NCI-H510A treated with DMSO at 0.1 percent for 48 hours (cell line): ENCODE measurements at regions not wholly inside any gene's neighbourhood (a gene's known extent, or its start where the extent isn't known, plus 50 kb on each side); places are given as distances from the start of the nearest gene placed in this dataset.

Source experiments
- DNase-seq: peaks from one replicate; lab custom pipeline; 2025; lab: John Stamatoyannopoulos, UW

DNA sequence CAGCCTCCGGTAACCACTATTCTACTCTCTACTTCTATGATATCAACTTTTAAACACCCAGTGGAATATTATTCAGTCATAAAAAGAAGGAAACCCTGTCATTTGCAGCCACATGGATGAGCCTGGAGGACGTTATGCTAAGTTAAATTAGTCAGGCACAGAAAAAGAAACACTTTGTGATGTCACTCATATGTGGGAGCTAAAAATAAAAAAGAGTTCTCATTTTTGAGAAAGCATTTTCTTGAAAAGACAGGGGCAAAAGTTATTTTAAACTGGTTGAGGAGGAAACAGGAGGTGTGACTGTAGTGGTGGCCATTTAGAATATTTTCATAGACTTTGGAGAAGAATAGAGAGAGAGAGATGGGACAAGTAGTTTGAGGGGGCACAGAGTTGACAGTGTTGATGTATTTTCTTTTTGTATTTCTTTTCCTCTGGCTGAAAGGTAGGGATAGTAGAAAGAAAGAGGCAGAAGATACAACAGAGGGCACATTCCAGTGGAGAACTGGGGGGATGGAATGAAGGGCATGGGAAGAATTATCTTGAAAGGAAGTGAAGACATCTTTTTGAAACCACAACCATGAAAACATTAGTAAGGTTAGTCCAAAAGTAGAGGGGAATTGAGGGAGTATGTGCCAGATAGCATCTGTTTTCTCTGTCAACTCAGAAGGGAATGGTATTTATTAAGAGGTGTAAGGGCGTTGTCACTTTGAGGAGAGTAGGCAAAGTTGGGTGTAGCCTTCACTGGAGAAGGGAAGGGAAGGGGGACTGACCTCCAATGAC, 181.3 kb upstream of the GMDS start:
- DNase-seq, result no peak

DNA sequence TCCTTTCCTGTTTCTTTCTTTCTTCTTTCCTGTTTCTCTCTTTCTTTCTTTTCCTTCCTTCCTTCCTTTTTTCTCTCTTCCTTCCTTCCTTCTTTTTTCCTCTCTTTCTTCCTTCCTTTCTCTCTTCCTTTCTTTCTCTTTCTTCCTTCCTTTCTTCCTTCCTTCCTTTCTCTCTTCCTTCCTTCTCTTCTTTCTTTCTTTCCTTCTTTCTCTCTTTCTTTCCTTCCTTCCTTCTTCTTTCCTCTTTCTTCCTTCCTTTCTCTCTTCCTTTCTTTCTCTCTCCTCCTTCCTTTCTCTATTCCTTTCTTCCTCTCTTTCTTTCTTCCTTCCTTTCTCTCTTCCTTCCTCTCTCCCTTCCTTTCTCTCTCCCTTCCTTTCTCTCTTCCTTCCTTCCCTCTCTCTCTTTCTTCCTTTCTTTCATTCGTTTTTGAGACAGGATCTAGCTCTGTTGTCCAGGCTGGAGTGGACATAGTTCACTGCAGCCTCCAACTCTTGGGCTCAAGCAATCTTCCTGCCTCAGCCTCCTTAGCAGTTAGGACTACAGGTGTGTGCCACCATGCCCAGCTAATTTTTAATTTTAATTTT, 170.8 kb upstream of the GMDS start:
- DNase-seq, result no peak

DNA sequence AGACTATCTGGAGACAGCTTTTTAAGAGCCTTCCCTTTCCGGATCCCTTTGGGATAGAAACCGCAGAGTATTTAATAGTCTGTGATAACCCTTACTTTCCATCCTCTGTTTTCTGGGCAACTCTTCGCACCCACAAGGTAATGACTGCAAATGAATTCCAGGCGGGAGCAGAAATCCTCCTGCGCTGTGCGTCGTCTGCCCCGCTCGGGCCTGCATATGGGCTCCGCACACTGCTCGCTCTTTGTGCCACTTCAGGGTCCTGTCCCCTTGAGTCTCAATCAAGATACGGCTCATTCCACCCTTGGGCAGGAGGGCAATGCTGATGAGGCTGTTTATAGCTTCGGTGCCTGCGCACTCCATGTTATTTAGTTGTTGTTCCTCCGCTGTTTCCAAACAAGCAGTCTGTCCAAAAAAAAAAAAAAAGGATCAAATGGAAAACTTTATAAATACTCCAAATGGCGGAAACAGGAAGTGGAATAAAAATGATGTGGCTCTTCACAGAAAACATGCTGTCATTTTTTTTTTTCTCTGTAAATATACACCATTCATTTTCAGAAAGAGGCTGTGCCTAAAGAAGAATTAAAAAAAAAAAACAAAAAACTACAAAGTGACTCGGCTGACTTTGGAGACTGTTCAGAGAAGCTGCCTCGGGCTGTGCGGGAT, 169.6 kb upstream of the GMDS start:
- no peak for DNase-seq

DNA sequence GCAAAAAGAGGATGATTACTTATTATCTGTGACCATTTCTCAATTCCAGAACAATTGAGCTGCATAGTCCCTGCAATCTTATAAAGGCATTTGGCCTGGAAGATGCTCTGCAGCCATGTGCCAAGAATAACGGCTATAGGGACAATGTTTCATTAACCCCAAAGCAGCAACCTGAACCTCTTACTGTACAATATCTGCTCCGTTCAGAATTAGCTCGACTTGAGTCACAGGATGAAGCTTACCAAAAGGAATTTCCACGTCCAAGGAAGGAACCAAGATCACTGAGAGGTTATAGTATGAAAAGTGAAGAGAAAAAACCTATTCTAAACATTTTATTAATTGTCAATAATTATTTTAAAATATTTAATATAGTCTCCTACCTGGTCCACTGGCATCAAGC, 167.3 kb upstream of the GMDS start:
- no peak for DNase-seq

DNA sequence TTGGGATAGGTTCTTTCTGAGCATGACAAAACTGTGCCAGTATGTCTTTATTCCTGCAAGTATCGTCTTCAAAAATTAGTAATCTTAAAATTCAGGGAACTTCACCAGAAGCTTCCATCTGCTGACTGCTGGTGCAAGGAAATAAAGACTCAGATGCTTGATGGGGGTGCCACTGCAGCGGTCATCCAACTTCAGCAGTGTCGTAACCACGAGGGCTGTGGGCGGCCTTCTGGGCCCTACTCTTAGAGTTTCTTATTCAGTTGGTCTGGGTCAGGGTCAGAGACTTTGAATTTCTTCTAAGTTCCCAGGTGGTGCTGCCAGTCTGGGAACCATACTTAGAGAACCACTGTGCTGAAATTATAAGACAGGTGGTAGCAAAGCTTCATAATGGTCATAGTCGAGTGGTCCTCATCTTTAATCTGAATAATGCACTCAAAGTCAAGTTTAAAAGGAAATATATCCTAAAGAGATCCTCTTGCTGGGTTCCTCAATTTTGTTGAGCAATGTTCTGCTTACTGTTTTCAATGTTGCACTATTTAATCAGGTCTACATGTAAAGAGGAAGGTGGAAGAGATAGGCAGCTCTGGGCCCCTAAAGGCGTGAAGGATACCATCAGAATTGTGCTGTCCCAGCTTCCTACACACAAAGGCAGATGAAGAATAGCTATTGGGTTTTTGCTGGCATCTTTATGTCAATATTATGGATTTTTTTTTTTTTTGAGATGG, 165.4 kb upstream of the GMDS start:
- DNase-seq, result no peak

DNA sequence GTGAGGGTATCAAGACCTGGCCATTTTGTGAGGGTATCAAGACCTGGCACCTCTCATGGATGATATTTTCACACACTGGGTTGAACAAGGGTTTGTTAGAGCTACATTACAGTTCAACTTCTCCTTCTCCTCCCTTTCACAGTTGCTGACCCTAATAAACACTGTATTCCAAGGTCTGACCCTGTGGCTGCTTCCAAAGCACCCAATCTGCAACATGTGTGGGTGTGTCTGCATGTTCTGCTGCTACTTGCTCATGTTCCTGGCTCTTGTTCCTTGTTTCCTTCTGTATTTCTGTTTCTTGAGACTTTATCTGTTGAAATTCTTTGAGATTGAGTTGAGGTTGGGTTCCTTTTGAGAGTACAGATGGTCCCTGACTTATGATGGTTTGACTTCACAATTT, 162.1 kb upstream of the GMDS start:
- no peak for DNase-seq

DNA sequence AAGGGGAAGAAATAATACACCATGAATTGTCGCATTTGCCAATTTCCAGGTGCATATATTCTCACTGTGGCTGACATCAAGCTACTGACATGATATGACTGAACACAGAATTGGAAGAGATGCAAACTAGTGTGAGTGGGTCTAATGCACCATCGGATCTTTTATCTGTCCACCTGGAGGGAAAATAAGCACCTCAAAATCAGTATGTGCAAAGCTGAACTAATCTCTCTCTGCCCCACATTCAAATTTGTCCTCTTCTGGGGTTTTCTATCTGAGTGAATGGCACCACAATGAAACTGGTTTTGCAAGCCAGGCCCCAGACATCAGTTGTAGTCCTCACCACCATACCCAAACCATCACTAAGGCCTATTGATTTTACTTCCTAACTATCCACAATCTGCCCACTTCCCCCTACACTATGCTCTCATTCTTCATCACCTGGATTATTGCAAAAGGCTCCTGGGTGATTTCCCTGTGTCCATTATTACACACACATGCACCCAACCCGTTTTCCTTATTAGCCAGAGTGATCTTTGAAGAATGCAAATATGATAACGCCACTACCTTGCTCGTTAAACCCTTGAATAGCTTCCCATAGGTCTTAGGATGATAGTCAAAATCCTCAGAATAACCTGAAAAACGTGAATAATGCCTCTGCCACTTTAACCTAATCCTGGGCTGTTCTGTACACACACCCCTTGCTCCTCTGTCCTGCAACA, 159.0 kb upstream of the GMDS start:
- no peak for DNase-seq

DNA sequence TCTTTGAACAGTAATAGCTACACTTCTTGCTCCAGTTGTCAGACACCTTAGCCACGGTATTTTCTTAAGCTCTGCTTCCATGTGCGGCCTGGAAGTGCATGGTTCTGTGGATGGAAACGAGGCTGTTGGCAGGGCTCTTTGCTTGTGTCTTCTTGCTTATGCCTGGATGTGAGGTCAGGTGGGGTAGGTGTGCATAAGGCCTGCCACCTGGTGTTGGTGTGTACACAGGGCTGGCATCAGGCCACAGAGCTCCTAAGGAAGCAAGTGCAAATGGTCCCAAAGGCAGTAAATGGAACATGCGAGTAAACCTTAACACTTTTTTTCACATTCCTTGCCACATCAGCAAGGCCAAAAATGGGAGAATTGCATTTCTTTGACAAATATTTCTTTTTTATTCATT, 158.1 kb upstream of the GMDS start:
- peak; percentile 19 for DNase-seq

DNA sequence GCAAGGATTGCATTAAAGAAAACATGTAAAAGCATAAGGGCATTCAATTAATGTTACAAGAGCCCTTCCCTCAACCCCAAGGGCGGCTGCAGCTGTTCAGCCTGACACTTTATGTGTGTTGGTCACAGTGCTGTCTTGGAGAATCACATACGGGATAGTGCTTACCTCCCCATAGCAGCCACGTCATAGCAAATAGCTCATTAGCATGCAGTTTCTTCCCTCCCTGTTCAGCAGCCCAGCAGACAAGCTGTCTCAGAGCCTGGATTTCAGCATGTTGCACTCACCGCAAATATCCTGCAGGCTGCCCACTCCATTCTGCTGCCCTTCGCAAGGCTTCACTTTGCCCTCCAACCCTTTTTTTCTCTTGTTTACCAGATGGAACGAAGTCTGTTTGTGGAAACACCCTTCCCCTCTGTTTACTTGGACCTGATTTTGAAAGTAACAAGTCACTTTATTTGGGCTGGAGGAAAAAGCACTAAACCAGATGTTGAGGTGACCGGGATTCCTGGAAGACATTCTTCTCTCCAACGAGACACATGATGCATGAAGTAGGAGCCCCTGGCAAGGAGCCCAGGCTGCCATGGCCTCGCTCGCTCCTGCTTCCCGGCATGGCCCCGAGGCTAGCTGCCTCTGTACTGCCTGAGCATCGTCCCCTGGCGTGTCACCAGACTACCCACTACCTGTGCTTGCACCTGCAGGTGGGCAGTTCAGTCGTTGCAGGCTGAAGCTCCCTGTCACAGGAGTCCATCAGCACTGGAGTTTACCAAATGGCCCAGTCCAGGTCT, 151.6 kb upstream of the GMDS start:
- no peak for DNase-seq

DNA sequence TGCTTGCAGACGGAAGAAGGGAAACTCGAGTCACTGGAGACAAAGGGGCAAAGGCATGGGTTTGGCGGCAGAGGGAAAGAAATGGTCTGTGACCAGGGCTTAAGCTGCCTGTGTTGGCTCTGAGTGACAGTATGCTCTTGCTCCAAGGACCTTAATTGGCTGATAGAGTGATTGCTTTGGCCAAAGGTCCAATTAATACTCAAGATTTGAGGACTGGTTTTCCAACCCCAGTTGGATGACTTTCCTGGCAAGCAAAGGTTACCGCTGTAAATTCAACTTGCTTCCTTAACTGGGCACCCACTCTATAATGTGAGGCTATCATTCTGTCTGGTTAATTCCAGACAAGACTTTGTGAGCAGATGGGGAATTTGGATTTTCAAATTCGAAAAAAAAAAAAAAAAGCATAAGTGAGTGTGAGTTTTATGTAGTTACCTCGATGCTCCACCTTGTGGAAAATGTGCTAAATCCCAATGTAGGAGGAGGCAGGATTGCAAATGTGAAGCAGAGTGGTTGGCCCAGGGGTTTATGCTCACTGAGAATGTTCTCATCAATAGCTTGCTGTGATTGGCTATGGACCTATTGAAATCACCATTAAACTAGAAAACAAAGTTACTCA, 150.7 kb upstream of the GMDS start:
- no peak for DNase-seq

DNA sequence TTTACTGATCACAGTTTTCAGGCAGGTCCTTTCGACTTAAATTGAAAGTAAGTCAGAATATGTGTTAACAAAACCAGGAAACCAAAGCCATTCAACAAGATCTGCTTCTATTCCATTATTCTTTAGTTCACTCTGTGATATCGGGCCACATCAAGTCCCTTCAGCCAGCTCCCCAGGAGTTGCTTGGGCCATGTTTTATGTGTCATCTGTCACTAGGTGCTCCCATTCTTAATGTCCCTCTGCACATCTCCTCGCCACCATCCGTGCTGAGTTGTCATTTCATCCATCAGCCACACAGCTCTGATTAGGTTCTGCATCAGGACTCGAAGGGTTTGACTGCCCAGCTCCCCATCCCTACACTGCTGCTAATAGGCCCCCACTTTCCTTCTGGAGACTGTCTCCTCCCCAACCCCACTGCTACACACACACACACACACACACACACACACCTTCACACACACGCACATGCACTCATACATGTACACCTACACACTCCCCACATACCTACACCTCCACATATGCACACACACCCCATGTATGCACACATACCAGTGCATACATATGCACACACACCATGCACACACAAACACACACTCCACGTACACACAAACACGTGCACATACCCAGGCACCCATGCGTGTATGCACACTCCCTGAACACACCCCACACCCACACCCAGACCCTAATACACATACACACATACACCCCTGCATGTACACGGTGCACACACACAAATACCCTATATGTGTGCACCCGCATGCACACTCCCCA, 143.3 kb upstream of the GMDS start:
- no peak for DNase-seq

DNA sequence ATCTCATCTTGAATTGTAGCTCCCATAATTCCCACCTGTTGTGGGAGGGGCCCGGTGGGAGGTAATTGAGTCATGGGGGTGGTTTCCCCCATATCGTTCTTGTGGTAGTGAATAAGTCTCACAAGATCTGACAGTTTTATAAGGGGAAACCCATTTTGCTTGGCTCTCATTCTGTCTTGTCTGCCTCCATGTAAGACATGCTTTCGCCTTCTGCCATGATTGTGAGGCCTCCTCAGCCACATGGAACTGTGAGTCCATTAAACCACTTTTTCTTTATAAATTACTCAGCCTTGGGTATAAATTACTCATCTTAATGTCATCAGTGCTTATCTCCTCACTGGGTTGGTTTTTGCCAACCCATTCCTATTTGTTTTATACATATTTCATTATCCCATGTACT, 142.0 kb upstream of the GMDS start:
- DNase-seq, result no peak

DNA sequence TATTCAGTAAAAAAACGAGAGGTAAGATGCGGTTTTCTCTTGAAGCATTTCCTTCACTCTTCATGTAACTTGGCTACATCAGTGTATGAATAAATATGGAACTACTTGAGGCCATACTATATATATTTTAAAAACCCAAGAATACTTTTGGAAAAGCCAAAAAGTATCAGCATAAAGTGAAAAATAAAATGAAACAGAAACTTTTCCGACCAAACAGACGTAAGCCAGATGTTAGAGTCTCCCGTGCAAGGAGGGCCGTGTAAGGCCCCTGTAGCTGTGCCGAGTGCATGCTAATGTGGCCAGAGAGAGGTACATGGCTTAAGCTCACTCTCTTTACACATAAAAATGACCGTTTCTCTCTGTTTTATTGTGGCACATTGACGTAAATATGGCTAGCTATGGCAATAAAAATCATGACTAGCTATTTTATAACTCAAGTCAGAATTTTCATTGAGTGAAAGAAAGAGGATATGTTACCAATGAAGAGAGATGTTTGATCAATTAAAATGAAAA, 140.1 kb upstream of the GMDS start:
- no peak for DNase-seq

DNA sequence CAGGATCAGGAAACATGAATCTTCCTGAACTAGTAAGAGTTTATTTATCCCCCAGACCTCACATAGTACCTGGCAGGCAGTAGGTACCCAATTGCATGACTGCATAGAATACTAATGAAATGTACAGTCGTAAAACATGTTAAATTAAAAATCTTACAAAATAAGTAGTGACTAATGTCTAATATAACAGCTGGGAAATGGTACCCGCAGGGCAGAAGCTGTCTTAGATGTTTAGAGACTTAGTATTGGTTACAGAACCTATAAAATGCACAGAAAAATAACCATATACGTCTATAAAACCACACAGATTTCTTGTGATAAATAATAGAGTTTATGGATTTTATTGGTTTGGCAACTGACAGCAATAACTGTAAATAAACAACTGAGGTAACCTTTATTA, 139.1 kb upstream of the GMDS start:
- no peak for DNase-seq

DNA sequence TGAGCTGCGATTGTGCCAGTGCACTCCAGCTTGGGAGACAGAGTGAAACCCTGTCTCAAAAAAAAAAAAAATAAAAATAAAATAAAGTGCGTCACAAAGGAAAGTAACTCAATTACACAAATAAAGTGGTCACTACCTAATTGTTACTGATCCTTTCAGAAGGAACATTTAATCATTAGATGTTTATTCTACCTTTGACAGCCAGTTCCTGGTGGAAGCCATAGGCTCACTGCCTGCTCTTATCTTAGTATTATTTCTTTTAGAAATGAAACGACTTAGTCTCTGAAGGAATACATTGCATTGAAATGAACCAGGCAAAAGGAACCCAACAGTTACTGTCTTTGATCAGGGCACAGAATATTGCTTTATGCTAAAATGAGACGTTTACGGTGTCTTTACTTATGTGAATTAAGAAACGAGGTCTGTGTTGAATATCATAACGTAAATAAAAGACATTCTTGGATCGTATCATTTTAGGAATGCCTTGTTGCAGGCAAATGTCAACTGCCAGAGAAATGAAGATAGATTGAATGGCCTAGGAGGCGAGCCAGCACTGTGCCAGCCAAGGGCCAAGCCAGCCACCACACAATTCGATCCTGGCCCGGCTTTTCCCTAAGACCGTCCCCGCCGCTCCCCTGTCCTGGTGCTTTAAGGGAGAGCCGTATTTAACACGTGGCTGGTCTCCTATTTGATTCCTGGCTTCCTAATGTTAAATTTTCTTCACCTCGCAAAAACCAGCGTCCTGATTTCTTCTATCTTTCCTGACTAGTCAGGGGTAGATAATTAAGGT, 136.7 kb upstream of the GMDS start:
- no peak for DNase-seq

DNA sequence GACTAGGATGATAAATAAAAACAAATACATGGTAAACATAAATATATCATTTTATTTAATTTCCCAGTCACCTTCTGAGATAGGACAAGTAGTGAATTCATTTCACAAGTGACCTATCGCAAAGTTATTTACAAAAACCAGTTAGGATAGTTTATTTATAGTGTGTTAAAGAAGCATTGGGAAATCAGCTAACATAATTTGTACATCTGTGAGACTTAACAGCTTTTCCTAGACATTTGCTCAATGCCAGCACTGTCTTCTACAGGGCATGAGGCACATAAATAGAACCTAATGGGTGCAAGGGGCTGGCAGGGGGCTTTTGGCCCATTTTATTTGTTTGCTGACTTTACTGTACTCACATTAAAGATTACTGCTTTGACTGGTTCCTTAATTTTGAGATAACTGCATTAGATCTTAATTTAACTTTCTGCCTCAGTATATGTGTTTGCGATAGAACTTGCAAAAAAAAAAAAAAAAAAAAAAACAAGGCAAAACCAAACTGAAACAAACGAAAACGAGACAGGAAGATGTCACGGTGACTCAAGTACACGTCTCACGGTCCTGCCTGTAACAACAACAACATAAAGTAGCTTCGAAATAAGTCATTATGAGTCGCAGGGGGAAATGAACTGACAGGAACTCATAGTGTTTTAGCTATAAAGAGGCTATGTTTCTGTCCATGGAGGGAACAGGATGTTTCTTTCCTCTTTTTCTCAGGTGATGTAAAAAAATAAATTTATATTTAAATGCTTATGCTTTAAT, 133.7 kb upstream of the GMDS start:
- DNase-seq, result no peak

DNA sequence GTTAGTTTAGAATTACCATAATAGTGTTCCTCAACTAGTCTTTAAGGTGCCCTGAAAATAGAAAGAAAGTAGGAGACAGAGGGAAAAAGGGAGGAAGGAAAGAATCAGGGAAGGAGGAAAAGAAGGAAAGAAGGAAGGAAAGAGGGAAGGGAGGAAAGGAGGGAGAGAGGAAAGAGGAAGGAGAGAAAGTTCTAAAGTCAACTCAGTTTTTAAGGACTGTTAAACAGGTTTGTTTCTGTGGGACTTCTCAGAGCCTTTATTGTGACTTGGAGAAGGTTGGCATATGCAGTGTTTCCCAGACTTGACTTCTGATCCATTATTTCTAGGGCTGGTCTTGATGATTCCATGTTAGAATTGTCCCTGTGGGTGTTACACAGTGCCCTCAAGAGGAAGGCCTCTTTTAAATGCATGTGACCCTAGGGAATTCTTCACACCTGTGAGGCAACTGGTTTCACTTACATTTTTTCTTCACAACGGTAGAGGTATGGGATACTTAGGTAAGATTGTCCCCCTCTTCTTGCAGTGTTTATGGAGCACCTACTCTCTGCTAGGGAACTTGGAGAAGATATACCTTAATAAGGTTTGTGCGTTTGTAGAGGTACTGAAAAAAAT, 132.7 kb upstream of the GMDS start:
- DNase-seq, result no peak
